NCI-H345 (cell line): ENCODE measurements at regions not wholly inside any gene's neighbourhood (a gene's known extent, or its start where the extent isn't known, plus 50 kb on each side); places are given as distances from the start of the nearest gene placed in this dataset.
A peak's percentile ranks its signal among the peaks of the same experiment; 100 is the strongest.

ENCODE experiments used
- DNase-seq: peaks from one replicate; lab custom pipeline; 2025; lab: John Stamatoyannopoulos, UW

DNA sequence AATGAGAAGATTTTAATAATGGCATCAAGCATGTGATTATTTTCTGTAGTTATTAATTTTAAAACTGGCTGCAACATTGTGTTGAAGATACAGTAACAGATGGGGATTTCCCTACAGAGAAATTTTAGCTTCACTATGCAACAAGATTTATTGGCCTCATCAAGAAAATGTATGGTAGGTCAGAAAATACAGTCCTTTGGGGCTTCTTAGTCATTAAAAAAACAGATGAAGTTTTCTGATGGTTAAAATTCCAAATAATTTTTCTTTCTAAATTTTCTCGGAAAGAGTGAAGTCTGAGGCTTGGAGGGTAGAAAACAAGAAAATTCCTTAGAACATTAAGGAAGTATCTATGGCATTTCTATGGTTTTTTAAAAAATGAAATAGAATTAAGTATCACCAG lies 1790.8 kb upstream of the PCDH20 start:
- no peak for DNase-seq

DNA sequence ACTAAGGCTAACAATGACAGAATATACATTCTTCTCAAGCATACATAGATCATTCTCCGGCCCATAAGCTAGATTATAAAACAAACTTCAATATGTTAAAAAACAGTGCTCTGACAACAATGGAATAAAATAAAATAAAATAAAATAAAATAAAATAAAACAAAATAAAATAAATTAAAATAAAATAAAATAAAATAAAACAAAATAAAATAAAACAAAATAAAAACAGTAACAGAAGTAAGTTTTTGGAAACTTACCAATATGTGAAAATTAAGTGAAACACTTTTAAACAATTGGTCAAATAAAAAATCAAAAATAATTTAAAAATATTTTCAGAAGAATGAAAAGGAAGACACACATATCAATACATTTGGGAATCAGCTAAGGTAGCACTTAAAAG lies 1785.8 kb upstream of the PCDH20 start:
- DNase-seq, result no peak

GRCh38 chr13:63199508-63199907 lies 1783.9 kb upstream of the PCDH20 start:
- no peak for DNase-seq

DNA sequence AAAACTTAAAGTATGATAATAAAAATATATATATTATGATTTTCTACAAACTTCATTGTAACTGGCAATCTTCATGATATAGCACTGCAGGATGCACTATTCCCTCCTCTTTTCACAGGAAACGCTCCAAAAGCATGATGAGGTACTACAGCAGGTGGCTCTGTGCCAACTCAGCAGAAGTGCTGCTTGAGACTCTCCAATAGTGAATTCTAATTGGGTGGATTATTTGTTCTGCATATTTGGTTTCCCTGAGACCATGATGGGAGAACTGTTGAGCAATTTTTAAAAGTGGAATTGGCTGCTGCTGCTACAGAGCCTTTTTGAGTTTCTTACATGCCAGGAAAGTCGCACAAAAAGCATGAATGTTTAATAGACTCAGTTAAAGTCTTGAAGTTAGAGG lies 1782.4 kb upstream of the PCDH20 start:
- DNase-seq, result peak; percentile 86

DNA sequence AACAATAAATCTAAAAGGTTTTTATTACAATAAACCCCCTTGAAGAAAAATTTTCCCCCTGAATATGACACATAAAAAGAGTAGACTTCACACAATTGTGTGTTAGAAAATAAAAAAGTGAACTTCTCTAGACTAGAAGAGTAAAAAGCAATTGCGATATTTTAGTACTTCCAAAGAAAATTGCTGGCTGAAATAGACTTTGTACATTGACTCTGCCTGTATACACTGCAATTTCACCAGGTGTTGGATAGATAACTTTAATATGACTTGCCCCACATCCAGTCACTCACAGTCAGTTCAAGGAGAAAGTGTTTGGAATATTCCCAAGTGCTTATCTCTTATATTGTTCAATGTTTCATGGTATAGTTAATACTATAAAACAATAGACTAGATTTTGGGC lies 1780.1 kb upstream of the PCDH20 start:
- DNase-seq, result no peak

GRCh38 chr13:63190742-63191141 lies 1775.1 kb upstream of the PCDH20 start:
- DNase-seq, result no peak

- no peak for DNase-seq
These were observed 1774.6 kb upstream of the PCDH20 start for GRCh38 chr13:63190219-63190618.

- no peak for DNase-seq
These were observed 1774.1 kb upstream of the PCDH20 start for GRCh38 chr13:63189712-63190111.

- DNase-seq, result no peak
These were observed 1769.0 kb upstream of the PCDH20 start for GRCh38 chr13:63184693-63185092.

DNA sequence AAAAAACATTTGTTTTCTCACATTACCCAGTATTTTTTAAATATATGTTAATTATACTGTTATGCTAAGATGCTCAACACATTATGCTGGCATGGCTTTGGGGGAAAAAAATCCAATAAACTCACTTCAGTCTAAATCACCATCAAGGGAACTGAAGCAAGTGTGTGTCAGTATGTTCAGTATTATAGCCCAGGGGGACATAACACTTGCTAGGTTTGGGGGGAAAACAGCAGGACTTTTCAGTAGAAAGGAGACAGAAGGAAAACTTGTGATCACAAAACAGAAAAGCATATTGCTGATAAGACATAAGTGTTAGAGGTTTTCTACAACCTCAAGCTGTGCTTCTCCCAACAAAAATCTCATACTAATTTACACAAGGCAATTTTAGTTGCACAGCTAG lies 1759.9 kb upstream of the PCDH20 start:
- no peak for DNase-seq

DNA sequence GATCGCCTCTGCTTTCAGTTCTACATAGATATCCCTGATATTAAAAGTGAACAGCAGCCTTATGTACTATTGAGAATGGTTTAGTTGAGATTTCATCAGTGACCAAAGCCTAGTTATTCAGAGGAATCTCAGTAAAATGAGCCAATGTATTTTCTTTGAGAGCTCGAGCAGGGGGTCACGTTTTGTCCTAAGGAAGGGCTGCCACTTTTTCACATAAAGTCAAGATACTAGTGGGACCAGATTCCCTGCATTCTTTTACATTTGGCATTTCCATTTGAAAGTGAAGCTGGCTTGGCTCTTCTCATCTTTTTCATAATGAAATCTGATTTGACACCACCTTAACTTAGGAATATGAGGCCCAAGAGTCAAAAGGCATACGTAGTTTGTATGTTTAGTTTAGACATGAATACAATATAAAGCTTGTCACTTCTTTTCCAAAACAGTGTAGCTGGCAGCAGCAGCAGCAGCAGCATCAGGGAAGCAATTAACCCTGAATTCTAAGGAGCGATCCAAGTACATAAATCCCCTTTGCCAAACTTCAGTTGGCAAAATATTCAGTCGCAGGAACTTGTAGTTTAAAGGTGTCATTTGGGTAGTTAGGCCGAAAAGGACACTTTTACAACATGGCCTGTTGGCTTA lies 1752.2 kb upstream of the PCDH20 start:
- no peak for DNase-seq

DNA sequence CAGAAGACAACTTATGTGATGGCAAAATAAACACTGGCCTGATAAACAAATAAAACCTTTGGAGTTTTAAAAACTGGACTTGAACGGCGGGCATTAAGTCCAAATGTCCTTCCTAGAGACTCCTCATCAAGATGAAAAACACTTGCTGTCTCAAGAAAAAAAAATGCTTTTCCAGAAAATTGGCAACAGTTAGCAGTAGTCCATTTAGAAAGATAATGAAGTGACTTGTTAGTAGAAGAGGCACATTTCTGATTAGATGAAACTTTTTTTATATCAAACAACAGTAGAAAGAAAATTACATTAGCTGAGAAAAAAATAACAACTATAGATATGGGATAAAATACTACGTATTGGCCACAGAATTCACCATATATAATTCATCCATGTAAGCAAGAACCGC lies 1750.7 kb upstream of the PCDH20 start:
- DNase-seq, result no peak

DNA sequence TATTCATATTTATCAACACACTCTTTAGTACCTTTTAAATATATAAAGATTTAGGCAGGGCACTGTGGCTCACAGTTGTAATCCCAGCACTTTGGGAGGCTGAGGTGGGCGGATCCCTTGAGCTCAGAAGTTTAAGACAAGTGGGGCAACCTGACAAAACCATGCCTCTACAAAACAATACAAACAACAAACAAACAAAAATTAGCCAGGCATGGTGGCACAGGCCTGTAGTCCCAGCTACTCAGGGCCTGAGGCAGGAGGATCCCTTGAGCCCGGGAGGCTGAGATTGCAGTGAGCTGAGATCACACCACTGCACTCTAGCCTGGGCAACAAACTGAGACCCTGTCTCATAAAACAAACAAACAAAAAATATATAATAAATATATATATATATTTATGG lies 1748.3 kb upstream of the PCDH20 start:
- no peak for DNase-seq

- DNase-seq, result no peak
These were observed 1745.6 kb upstream of the PCDH20 start for GRCh38 chr13:63161219-63161618.

DNA sequence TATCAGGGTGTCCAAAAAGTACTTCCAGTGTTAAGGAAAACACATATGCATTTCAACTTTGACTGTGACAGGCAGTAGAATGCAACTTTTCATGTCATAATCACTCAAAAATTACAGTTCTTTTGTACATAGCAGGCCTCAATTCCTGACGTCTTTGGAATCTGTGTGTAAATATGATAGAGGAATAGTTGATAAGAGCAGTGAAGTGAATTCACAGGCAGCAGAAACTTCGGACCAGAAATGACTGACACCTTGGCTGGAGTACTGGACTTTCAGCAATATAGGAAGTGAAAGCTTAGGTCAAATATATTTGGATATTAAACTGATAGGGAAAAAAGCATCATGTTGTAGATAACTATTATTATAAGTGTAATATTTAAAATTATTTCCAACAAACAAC lies 1741.2 kb upstream of the PCDH20 start:
- no peak for DNase-seq

- no peak for DNase-seq
These were observed 1733.7 kb upstream of the PCDH20 start for GRCh38 chr13:63149375-63149774.

DNA sequence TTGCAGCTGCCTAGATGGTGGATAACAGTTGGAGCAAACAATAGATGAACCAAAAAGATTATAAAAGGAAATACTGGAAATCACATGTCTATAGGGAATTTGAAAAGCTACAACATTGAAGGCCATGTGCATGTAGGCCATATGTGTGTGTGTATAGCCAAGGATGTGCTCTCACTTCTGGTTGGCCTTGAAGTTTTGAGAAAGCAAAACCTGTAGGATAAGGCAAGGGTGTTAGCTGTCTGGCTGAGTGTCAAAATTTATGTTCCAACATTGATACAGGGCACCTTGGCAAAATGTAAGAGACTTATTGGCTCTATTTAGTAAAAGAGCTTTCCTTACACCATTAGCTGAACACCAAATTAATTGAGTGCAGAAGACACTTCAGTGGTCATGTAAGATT lies 1723.6 kb upstream of the PCDH20 start:
- DNase-seq, result no peak

GRCh38 chr13:63129995-63130394 lies 1714.3 kb upstream of the PCDH20 start:
- DNase-seq, result no peak

DNA sequence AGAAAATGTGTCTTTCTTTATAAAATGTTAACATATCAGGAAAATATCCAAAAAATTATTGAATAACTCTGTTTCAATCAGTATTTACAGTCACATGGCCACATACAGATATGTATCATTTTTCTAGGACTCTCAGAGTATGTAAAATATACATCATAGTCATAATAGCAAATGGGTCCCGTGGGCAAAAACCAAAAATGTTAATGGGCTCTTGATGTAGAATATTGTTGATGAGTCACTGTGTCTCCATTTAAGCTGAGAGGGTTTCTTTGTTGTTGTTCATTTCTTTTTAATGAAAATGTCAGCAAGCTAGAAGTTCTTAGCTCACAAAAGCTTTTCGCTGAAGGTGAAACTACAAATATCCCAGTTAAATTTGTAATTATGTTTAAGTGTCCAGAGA lies 1713.1 kb upstream of the PCDH20 start:
- DNase-seq, result no peak

DNA sequence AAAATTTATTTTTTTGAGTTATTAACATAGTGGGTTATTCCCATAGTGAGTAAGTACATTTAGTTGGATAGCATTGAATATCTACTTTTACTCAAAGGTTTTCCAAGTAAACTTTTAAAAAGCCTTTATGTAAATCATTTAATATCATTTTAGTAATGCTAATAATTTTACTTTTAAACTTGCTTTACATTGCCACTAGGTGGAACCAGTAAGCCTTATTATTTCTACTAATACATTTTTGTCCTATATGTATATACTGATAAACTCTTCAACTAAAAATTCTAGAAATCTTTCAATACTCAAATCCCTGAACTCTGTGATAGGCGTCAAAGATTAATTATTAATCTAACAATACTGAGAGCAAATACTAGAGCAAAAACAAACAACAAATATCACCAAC lies 1709.2 kb upstream of the PCDH20 start:
- no peak for DNase-seq

DNA sequence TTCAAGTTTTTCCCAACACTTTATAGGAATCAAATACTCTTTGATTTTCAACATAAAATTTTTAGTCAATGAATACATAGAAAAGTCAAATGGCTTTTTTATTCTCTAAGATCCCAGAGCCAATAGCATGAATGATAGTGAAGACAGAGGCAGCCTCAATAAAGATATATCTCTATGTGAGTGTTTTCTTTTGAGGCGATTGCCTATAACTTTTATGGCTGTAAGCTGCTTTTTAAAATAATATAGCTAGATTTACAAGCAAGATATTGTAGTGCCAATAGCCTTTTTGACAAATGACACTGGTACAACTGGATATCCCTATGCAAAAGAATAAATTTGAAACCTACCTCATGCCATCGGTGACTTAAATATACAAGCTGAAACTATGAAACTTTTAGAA lies 1705.2 kb upstream of the PCDH20 start:
- DNase-seq, result no peak

GRCh38 chr13:63117710-63118109 lies 1702.1 kb upstream of the PCDH20 start:
- DNase-seq, result no peak

GRCh38 chr13:63112799-63113395 lies 1697.2 kb upstream of the PCDH20 start:
- DNase-seq, result no peak

GRCh38 chr13:63110466-63110865 lies 1694.8 kb upstream of the PCDH20 start:
- no peak for DNase-seq
